Neural cell (in vitro differentiated cells): ENCODE measurements at regions not wholly inside any gene's neighbourhood (a gene's known extent, or its start where the extent isn't known, plus 50 kb on each side); places are given as distances from the start of the nearest gene placed in this dataset.

Experiments used
- EP300 ChIP-seq: fragments of 450-650 bp; conservative IDR thresholded peaks from 2 replicates; pipeline ENCODE4 v1.6.1; 2014; ENCODE audit warnings: antibody characterized with exemption, mild to moderate bottlenecking, moderate library complexity; ENCODE audit not compliant: poor library complexity, severe bottlenecking
- POLR2AphosphoS5 ChIP-seq: IDR thresholded peaks from 2 replicates; pipeline ENCODE4 v1.6.1; 2012

DNA sequence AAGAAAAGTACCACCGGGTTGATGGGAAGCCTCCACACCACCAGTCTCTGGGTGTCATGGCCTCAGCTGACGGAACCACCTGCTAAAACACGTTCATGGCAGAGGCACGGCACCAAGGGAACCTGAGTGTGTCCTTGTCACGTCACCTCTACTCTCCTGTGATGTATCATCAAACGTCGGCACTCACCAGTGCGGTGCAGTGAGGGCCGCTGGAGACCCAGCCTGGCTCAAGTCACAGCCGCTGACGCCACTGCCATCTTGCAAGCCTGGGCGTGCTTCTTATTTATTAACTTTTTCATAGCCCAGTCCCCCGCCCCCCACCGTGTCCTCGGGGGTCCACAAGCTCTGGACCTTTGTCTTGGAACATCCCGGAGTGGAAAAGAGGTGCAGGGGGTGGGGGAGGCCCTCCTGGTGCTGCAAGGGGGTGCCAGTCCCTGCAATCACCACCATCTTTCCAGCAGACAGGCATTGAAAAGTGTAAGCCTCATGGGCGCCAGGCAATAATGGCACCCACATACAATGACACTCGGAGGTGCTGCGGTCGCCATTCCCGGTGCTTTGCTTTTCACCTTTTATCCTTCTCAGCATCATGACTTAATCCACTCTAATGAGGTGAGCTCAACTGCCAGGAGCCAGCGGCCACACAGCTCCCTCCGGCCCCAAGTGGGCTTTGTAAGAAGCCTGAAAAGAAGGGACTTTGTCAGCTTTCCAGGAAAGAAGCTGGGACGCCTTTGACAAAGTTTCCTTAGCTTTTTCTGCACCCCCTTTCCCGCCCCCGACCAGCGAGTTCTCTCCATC lies 202.3 kb upstream of the IRX1 start:
- TF ChIP-seq POLR2AphosphoS5 (no peak), EP300 (no peak)
